22Rv1 (cell line): ENCODE measurements at regions not wholly inside any gene's neighbourhood (a gene's known extent, or its start where the extent isn't known, plus 50 kb on each side); places are given as distances from the start of the nearest gene placed in this dataset.

ENCODE experiments used
- CTCF ChIP-seq: fragments of 450-650 bp; IDR thresholded peaks from 2 replicates; pipeline ENCODE4 v1.5.1; 2017; ENCODE audit warnings: mild to moderate bottlenecking
- ZFX ChIP-seq: fragments of 450-650 bp; IDR thresholded peaks from 2 replicates; pipeline ENCODE4 v1.6.1; 2017; ENCODE audit warnings: antibody characterized with exemption, borderline replicate concordance

- TF ChIP-seq CTCF (no peak), ZFX (no peak)
These were observed 53.6 kb upstream of the ZPBP start for GRCh38 chr7:50146692-50147091.
